BJ (cell line): ENCODE measurements at regions not wholly inside any gene's neighbourhood (a gene's known extent, or its start where the extent isn't known, plus 50 kb on each side); places are given as distances from the start of the nearest gene placed in this dataset.
A peak's percentile ranks its signal among the peaks of the same experiment; 100 is the strongest.

Source experiments
- CTCF ChIA-PET: fragments of 350-600 bp; formaldehyde crosslinking; extraction: SDS; loops from one replicate; lab custom pipeline; 2021; ENCODE audit warnings: antibody characterized with exemption, inconsistent platforms; lab: Yijun Ruan, JAX
- POLR2A ChIA-PET: fragments of 300-600 bp; sonication (Branson Sonifier 250); formaldehyde crosslinking; extraction: SDS; loops from one replicate; lab custom pipeline; 2021; ENCODE audit warnings: antibody characterized with exemption; lab: Charles Lee
- DNase-seq: peaks from one replicate; pipeline ENCODE4 v3.0.0-alpha.2; 2011; ENCODE audit warnings: low read depth
- H3K27me3 ChIP-seq: 2 replicates; pipeline ENCODE4 v1.6.0; 2011; ENCODE audit warnings: low read length; ENCODE audit not compliant: control insufficient read depth, insufficient read depth
- H3K36me3 ChIP-seq: 2 replicates; pipeline ENCODE4 v1.5.1; 2011; ENCODE audit warnings: low read length; ENCODE audit not compliant: control insufficient read depth, insufficient read depth
- H3K4me3 ChIP-seq: 2 replicates; pipeline ENCODE4 v1.5.1; 2011; ENCODE audit warnings: low read depth, mild to moderate bottlenecking, control low read depth, low read length
- TF ChIP-seq, protein P1 (sequence below): IDR thresholded peaks from 2 replicates; pipeline ENCODE4 v1.5.1; 2011; ENCODE audit warnings: low read depth, mild to moderate bottlenecking, control low read depth, inconsistent platforms, low read length, moderate library complexity; ENCODE audit not compliant: insufficient read depth

DNA sequence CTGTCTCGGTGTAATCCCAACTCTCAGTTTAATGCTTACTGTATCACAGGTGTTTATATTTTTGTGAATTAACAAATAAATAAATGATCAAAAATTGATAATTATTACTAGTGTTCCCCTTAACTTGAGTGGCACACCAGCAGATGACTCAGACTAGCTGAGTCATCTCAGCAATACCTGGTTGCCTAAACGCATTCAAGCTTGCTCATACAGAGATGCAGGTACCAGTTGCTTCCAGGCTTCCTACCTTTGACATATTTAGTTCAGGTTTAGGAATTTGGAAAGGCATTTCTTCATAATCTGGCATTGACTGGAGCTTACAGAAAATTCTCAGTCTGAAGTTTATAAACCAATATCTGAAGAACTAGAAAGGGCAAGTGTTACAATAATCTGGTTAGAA, 78.9 kb upstream of the LMO4 start:
- DNase-seq = no peak
- H3K27me3 ChIP-seq = no peaks in the 10 kb centered on the region; the same call in none of the 2 replicates
- TF ChIP-seq, protein P1, sequence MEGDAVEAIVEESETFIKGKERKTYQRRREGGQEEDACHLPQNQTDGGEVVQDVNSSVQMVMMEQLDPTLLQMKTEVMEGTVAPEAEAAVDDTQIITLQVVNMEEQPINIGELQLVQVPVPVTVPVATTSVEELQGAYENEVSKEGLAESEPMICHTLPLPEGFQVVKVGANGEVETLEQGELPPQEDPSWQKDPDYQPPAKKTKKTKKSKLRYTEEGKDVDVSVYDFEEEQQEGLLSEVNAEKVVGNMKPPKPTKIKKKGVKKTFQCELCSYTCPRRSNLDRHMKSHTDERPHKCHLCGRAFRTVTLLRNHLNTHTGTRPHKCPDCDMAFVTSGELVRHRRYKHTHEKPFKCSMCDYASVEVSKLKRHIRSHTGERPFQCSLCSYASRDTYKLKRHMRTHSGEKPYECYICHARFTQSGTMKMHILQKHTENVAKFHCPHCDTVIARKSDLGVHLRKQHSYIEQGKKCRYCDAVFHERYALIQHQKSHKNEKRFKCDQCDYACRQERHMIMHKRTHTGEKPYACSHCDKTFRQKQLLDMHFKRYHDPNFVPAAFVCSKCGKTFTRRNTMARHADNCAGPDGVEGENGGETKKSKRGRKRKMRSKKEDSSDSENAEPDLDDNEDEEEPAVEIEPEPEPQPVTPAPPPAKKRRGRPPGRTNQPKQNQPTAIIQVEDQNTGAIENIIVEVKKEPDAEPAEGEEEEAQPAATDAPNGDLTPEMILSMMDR = no peak
- no peak overlapping the region for H3K4me3 ChIP-seq
- CTCF ChIA-PET = interaction anchor here (1.3 to 1.6 kb wide), 2 partner anchors 10 to 16 kb away, joined by 3 to 4 read pairs; no protein-coding TSS in a partner anchor
- no peaks in the 10 kb centered on the region for H3K36me3 ChIP-seq
- POLR2A ChIA-PET = no interaction called here

DNA sequence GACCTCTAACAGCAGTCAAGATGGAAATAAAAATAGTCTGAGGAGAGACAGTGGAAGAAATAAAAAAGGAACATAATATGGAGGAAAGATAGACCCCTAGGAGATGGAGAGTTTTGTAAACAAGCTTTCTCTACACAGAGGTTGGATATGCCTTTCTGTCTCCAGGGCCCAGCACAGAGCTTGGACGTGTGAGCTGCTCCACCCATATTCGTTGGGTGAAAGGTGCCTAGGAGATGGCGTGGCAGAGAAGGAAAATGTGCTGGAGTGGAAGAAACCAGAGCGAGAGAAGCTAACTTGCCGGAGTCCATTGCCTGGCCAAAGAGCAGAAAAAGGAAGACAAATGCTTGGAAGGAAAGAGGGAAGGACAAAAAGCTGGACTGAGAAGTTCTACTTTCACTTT, 78.3 kb upstream of the LMO4 start:
- DNase-seq = no peak
- ChIA-PET CTCF (interaction anchor here (1.6 kb wide), 1 partner anchor 11 kb away, joined by 4 read pairs; no protein-coding TSS in a partner anchor), POLR2A (no interaction called here)
- no peak overlapping the region for H3K4me3 ChIP-seq
- no peaks in the 10 kb centered on the region for H3K36me3 ChIP-seq
- TF ChIP-seq, protein P1 = no peak
- H3K27me3 ChIP-seq = no peaks in the 10 kb centered on the region; the same call in none of the 2 replicates

DNA sequence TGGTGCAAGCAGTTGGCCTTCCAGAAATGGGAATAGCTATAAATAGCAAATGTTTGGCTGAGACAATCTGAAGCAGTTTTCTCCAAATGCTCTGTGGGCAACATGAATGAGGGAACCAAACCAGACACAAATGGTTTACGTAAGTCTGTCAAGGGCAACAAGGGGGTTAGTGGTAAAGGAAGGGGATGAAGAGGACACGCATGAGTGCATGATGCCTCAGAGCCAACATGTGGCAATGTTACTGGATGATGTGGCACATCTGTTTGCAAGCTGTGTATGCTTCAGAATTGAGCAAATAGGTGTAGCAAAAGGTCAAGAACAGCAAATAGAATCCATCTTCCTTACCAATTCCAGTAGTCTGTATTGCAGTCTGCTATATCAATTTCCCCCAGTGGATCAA, 76.3 kb upstream of the LMO4 start:
- POLR2A ChIA-PET = interaction anchor here (0.6 to 0.9 kb wide), 2 partner anchors 9 to 766 kb away, joined by 3 read pairs; no protein-coding TSS in a partner anchor
- TF ChIP-seq, protein P1 = no peak
- Histone ChIP-seq H3K36me3 (no peaks in the 10 kb centered on the region), H3K4me3 (no peak overlapping the region), H3K27me3 (no peaks in the 10 kb centered on the region; the same call in 1 of the 2 replicates)
- CTCF ChIA-PET = interaction anchor here (1.2 to 2.0 kb wide), 2 partner anchors 11 kb away, joined by 3 to 5 read pairs; no protein-coding TSS in a partner anchor
- DNase-seq = peak; percentile 69

DNA sequence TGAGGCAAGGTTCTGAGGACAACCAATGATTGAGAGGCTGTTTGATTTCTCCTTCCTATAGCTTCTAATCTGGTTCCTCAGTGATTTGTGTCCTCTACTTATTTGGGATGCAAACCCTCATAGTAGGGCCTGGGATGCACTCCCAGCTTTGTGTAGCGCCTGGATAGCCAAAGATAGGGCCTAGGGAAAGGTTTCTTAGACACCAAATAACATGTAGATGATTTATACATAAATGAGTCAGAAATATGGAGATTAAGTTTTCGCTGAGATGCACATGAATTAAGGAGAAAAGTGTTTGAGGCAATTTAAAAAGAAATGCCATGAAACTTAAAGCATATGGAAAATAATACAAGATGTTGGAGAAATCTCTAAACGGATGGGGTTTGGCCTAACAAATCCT, 66.0 kb upstream of the LMO4 start:
- ChIA-PET CTCF (no interaction called here), POLR2A (no interaction called here)
- Histone ChIP-seq H3K36me3 (no peaks in the 10 kb centered on the region), H3K4me3 (no peak overlapping the region), H3K27me3 (no peaks in the 10 kb centered on the region; the same call in 1 of the 2 replicates)
- DNase-seq = no peak
- TF ChIP-seq, protein P1 = no peak

DNA sequence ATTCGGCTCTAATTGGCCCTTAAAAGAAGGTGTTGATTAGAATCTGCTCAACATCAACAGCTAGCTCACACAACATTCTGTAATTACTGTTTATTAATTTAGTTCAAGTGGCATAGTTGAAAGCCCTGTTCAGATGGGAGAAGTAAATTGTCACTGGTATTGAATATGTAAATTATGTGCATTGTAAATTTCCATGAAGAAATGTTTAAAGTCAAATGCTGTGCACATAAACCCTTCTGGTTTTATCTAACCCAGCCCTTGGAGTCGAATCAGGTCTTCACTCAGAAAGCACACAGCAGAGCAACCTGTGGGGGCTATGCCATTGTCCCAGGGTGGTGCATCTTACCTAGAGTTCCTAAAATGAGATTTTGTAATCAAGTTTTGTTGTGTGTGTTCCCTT, 65.4 kb upstream of the LMO4 start:
- Histone ChIP-seq H3K4me3 (no peak overlapping the region), H3K36me3 (no peaks in the 10 kb centered on the region), H3K27me3 (no peaks in the 10 kb centered on the region; the same call in 1 of the 2 replicates)
- TF ChIP-seq, protein P1 = no peak
- POLR2A ChIA-PET = no interaction called here
- DNase-seq = no peak
- CTCF ChIA-PET = interaction anchor here (0.8 kb wide), 1 partner anchor 11 kb away, joined by 3 read pairs; no protein-coding TSS in a partner anchor
